ENCODE measurements at regions not wholly inside any gene's neighbourhood (a gene's known extent, or its start where the extent isn't known, plus 50 kb on each side); places are given as distances from the start of the nearest gene placed in this dataset.

DNA sequence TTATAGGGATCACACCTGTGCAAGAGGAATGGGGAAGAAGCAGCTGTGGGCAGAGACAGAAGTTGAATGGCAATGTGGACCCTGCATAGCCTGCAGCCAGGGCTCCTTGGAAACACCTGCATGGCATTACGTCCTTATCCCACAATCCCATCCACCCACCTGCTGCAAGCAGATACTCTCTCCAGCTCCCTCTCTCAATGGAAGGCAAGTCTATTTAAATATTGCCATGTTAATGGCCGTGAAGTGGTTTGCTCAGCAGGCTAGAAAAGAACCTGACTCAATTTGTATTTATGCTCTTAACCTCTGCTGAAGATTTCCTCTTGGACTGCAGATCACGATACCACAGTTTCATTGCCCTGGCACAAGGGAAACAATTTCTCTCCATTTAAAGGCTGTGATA lies 417.0 kb downstream of the TYW1 start:
- in situ Hi-C loops (cut with MboI; ENCODE audit: low sequenced_read_pairs in 4 of 4) = no loop called here
- Histone ChIP-seq H3K4me1 (no peaks in the 10 kb centered on the region), H3K9me3 (peaks cover 0 to 10% (median 0%) of the 10 kb centered on the region in 3 donors), H3K4me3 (no peak overlapping the region), H3K36me3 (no peaks in the 10 kb centered on the region), H3K27me3 (no peaks in the 10 kb centered on the region), H3K27ac (no peak overlapping the region)
- TF ChIP-seq POLR2A (IDR thresholded peaks at IDR 0.05) = no peak
- TF ChIP-seq, protein P1, sequence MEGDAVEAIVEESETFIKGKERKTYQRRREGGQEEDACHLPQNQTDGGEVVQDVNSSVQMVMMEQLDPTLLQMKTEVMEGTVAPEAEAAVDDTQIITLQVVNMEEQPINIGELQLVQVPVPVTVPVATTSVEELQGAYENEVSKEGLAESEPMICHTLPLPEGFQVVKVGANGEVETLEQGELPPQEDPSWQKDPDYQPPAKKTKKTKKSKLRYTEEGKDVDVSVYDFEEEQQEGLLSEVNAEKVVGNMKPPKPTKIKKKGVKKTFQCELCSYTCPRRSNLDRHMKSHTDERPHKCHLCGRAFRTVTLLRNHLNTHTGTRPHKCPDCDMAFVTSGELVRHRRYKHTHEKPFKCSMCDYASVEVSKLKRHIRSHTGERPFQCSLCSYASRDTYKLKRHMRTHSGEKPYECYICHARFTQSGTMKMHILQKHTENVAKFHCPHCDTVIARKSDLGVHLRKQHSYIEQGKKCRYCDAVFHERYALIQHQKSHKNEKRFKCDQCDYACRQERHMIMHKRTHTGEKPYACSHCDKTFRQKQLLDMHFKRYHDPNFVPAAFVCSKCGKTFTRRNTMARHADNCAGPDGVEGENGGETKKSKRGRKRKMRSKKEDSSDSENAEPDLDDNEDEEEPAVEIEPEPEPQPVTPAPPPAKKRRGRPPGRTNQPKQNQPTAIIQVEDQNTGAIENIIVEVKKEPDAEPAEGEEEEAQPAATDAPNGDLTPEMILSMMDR (IDR thresholded peaks at IDR 0.05 in 4 of 5, conservative IDR thresholded peaks at IDR 0.05 in 1 of 5) = no peak
- no peak for ATAC-seq
- no peak for DNase-seq
- intact Hi-C loops (cut with DNase I; ENCODE audit: low total_unique reads) = no loop called here

DNA sequence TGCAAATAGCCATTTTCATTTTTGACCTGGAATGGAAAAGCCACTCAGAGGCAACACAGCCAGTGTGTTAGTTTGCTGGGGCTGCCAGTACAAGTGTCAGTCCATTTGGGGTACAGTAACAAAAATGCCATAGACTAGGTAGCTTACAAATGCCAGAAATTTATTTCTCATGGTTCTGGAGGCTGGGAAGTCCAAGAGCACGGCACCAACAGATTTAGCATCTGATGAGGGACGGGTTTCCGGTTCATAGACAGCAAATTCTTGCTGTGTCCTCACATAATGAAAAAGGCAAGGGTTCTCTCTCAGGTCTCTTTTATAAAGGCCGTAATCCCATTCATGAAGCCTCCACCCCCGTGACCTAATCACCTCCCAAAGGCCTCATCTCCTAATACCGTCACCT lies 418.2 kb downstream of the TYW1 start:
- ATAC-seq (no peak), DNase-seq (no peak)
- no peak overlapping the region for H3K4me3 ChIP-seq
- H3K4me1 ChIP-seq = no peaks in the 10 kb centered on the region
- intact Hi-C loops (cut with DNase I; ENCODE audit: low total_unique reads) (no loop called here), in situ Hi-C loops (cut with MboI; ENCODE audit: low sequenced_read_pairs in 4 of 4) (no loop called here)
- no peaks in the 10 kb centered on the region for H3K36me3 ChIP-seq
- no peaks in the 10 kb centered on the region for H3K27me3 ChIP-seq
- TF ChIP-seq POLR2A (IDR thresholded peaks at IDR 0.05) = no peak
- TF ChIP-seq, protein P1 (IDR thresholded peaks at IDR 0.05 in 4 of 5, conservative IDR thresholded peaks at IDR 0.05 in 1 of 5) = no peak
- no peak overlapping the region for H3K27ac ChIP-seq
- H3K9me3 ChIP-seq = peaks cover 0 to 10% (median 0%) of the 10 kb centered on the region in 3 donors

DNA sequence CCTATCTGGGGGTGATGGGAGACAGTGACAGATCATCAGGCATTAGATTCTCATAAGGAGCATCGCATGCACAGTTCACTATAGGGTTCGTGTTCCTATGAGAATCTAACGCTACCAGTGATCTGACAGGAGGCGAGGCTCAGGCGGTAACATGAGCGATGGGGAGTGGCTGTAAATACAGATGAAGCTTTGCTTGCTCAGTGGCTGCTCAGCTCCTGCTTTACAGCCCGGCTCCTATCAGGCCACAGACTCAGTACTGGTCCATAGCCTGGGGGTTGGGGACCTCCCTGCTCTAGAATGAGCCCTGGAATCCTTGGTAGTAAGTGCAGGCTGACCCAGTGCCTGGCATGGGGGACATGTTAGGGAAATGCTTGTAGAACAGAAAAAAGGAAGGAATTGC lies 426.0 kb downstream of the TYW1 start:
- Histone ChIP-seq H3K4me1 (no peaks in the 10 kb centered on the region), H3K36me3 (no peaks in the 10 kb centered on the region), H3K27me3 (no peaks in the 10 kb centered on the region), H3K27ac (no peak overlapping the region), H3K4me3 (no peak overlapping the region), H3K9me3 (no peaks in the 10 kb centered on the region)
- ATAC-seq (no peak), DNase-seq (no peak)
- intact Hi-C loops (cut with DNase I; ENCODE audit: low total_unique reads) (no loop called here), in situ Hi-C loops (cut with MboI; ENCODE audit: low sequenced_read_pairs in 4 of 4) (no loop called here)
- TF ChIP-seq POLR2A (IDR thresholded peaks at IDR 0.05) = no peak
- TF ChIP-seq, protein P1 (IDR thresholded peaks at IDR 0.05 in 4 of 5, conservative IDR thresholded peaks at IDR 0.05 in 1 of 5) = no peak

DNA sequence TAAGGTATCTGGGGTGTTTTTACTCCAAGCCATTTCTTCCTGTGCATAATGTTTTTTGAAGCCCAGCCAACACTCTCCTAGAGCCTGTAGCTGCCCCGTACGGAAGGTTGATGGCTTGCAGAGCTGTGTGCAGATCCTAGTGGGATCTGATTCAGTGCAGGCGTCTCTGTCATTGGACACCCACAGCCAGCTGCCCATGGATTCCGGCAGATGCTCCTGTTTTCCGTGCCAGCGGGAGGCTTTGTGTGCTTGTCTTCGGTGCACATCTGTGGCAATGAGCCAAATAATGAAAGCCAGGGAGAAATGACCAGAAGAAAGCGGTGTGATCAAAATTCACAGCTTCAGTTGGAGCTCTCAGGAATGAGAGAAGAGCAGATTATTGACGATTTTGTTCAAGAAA lies 426.4 kb downstream of the TYW1 start:
- ATAC-seq (no peak), DNase-seq (no peak)
- in situ Hi-C loops (cut with MboI; ENCODE audit: low sequenced_read_pairs in 4 of 4) (no loop called here), intact Hi-C loops (cut with DNase I; ENCODE audit: low total_unique reads) (no loop called here)
- Histone ChIP-seq H3K4me3 (no peak overlapping the region), H3K36me3 (no peaks in the 10 kb centered on the region), H3K27me3 (no peaks in the 10 kb centered on the region), H3K4me1 (no peaks in the 10 kb centered on the region), H3K9me3 (no peaks in the 10 kb centered on the region), H3K27ac (no peak overlapping the region)
- TF ChIP-seq, protein P1 (IDR thresholded peaks at IDR 0.05 in 4 of 5, conservative IDR thresholded peaks at IDR 0.05 in 1 of 5) = no peak
- no peak for TF ChIP-seq POLR2A (IDR thresholded peaks at IDR 0.05)

DNA sequence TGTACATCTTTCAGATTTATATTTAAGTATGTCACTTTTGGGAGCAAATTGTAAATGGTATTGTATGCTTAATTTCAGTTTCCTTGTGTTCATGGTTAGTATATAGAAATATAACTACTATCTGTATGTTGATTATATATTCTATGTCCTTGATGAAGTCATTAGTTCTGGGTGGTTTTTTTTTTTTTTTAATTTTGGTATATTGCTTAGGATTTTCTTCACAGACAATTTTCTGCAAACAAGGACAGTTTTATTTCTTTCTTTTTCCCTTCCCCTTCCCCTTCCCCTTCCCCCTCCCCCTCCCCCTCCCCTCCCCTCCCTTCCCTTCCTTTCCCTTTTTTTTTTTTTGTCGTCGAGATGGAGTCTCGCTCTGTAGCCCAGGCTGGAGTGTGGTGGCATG lies 430.0 kb downstream of the TYW1 start:
- Histone ChIP-seq H3K4me3 (no peak overlapping the region), H3K36me3 (no peaks in the 10 kb centered on the region), H3K27ac (no peak overlapping the region), H3K9me3 (no peaks in the 10 kb centered on the region), H3K4me1 (no peaks in the 10 kb centered on the region), H3K27me3 (no peaks in the 10 kb centered on the region)
- ATAC-seq (no peak), DNase-seq (no peak)
- intact Hi-C loops (cut with DNase I; ENCODE audit: low total_unique reads) = no loop called here
- TF ChIP-seq POLR2A (IDR thresholded peaks at IDR 0.05) = no peak
- TF ChIP-seq, protein P1 (IDR thresholded peaks at IDR 0.05 in 4 of 5, conservative IDR thresholded peaks at IDR 0.05 in 1 of 5) = no peak
- in situ Hi-C loops (cut with MboI; ENCODE audit: low sequenced_read_pairs in 4 of 4) = no loop called here

Data from gastrocnemius medialis (tissue), 4 donors.